C4-2B (cell line): ENCODE measurements at regions not wholly inside any gene's neighbourhood (a gene's known extent, or its start where the extent isn't known, plus 50 kb on each side); places are given as distances from the start of the nearest gene placed in this dataset.

Experiments
- ZFX ChIP-seq: fragments of 450-650 bp; IDR thresholded peaks from 2 replicates; pipeline ENCODE4 v1.6.1; 2017
- TF ChIP-seq, protein P1 (sequence below): fragments of 450-650 bp; conservative IDR thresholded peaks from 2 replicates; pipeline ENCODE4 v1.5.1; 2017; ENCODE audit warnings: mild to moderate bottlenecking

DNA sequence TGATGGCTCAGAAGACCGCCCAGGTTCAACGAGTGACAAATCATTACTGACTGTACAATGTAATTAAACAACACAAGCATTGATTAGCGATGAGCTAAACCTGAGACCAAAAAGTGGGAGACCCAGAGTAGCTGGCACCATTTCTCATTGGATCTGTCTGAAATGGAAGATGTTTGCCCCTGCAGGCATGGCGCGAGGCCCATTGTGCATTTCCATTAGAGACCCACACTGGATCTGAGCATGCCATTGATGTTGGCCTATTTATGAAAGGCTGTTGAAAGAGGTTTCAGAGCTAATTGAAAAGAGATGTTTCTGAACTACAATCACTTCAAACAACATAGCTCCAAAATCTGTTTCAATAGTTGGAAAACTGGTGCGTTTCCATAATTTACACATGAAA lies 196.7 kb downstream of the TFAP2B start:
- TF ChIP-seq, protein P1, sequence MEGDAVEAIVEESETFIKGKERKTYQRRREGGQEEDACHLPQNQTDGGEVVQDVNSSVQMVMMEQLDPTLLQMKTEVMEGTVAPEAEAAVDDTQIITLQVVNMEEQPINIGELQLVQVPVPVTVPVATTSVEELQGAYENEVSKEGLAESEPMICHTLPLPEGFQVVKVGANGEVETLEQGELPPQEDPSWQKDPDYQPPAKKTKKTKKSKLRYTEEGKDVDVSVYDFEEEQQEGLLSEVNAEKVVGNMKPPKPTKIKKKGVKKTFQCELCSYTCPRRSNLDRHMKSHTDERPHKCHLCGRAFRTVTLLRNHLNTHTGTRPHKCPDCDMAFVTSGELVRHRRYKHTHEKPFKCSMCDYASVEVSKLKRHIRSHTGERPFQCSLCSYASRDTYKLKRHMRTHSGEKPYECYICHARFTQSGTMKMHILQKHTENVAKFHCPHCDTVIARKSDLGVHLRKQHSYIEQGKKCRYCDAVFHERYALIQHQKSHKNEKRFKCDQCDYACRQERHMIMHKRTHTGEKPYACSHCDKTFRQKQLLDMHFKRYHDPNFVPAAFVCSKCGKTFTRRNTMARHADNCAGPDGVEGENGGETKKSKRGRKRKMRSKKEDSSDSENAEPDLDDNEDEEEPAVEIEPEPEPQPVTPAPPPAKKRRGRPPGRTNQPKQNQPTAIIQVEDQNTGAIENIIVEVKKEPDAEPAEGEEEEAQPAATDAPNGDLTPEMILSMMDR = no peak
- TF ChIP-seq ZFX = no peak
